H1 (cell line): ENCODE measurements at regions not wholly inside any gene's neighbourhood (a gene's known extent, or its start where the extent isn't known, plus 50 kb on each side); places are given as distances from the start of the nearest gene placed in this dataset.

Experiments used
- CTCF ChIA-PET: fragments of 300-600 bp; sonication (Branson Sonifier 250); formaldehyde crosslinking; loops from one replicate; lab custom pipeline; 2021; ENCODE audit not compliant: partially characterized antibody; lab: Charles Lee
- POLR2A ChIA-PET: fragments of 300-600 bp; sonication (Branson Sonifier 250); formaldehyde crosslinking; loops from one replicate; lab custom pipeline; 2021; ENCODE audit warnings: inconsistent platforms; ENCODE audit not compliant: partially characterized antibody; lab: Charles Lee
- DNase-seq, 2 experiments: peaks; one replicate each; pipeline versions ENCODE4 v3.0.0 to v3.0.0-alpha.2; 2010 to 2022; ENCODE audit warnings: low spot score in 2 of 2, low read depth in 1 of 2, mixed read lengths in 1 of 2
- FAIRE-seq: peaks from 2 replicates; lab custom pipeline; 2011; peaks lifted over from hg19 to GRCh38; lab: Jason Lieb, UNC
- H2AFZ ChIP-seq: 2 replicates; pipeline ENCODE4 v1.8.1; 2012; ENCODE audit warnings: low read length, inconsistent platforms
- H2AK5ac ChIP-seq: 2 replicates; pipeline ENCODE4 v1.6.1; 2013; ENCODE audit warnings: low read depth, low read length
- H2BK120ac ChIP-seq: replicated peaks from 2 replicates; pipeline ENCODE3; 2013; ENCODE audit warnings: low read depth, low read length, inconsistent platforms
- H2BK12ac ChIP-seq: 2 replicates; pipeline ENCODE4 v1.6.1; 2013; ENCODE audit warnings: low read depth, low read length
- H2BK15ac ChIP-seq: 2 replicates; pipeline ENCODE4 v1.6.1; 2013; ENCODE audit warnings: low read length
- H2BK20ac ChIP-seq: 2 replicates; pipeline ENCODE4 v1.6.1; 2013; ENCODE audit warnings: low read length
- H2BK5ac ChIP-seq: 2 replicates; pipeline ENCODE4 v1.6.1; 2013; ENCODE audit warnings: low read depth, low read length
- H3K14ac ChIP-seq: 2 replicates; pipeline ENCODE4 v1.6.1; 2013; ENCODE audit warnings: inconsistent platforms; ENCODE audit not compliant: insufficient read length
- H3K18ac ChIP-seq: 2 replicates; pipeline ENCODE4 v1.6.1; 2013; ENCODE audit warnings: low read length; ENCODE audit errors: extremely low read depth
- H3K23ac ChIP-seq: 2 replicates; pipeline ENCODE4 v1.6.1; 2013; ENCODE audit warnings: inconsistent platforms; ENCODE audit not compliant: insufficient read length
- H3K23me2 ChIP-seq: 2 replicates; pipeline ENCODE4 v1.6.1; 2013; ENCODE audit warnings: low read depth, low read length
- H3K27ac ChIP-seq: 2 replicates; pipeline ENCODE4 v1.6.1; 2011; ENCODE audit warnings: low read depth, low read length, inconsistent platforms
- H3K27me3 ChIP-seq, 4 experiments: replicated peaks in 1 of 4; 1 replicate in 1 of 4; 2 replicates in 3 of 4; pipeline versions ENCODE4 v1.6.1 to v1.8.1; 2011 to 2013; ENCODE audit warnings: low read length in 3 of 4, mild to moderate bottlenecking in 3 of 4, inconsistent platforms in 2 of 4, mixed read lengths in 2 of 4, moderate library complexity in 1 of 4; ENCODE audit not compliant: control insufficient read depth in 3 of 4, insufficient read depth in 3 of 4; ENCODE audit errors: extremely low read depth in 1 of 4
- H3K36me3 ChIP-seq, 4 experiments: 2 replicates each; pipeline versions ENCODE4 v1.6.1 to v1.8.1; 2011 to 2013; ENCODE audit warnings: mild to moderate bottlenecking in 4 of 4, low read length in 3 of 4, moderate library complexity in 2 of 4, control low read depth in 1 of 4, inconsistent platforms in 1 of 4; ENCODE audit not compliant: insufficient read depth in 4 of 4, control insufficient read depth in 2 of 4
- H3K4ac ChIP-seq: replicated peaks from 2 replicates; pipeline ENCODE3; 2013; ENCODE audit warnings: low read length, low read depth, mixed read lengths, inconsistent platforms; ENCODE audit not compliant: insufficient read length
- H3K4me1 ChIP-seq, 4 experiments: replicated peaks in 1 of 4; 1 replicate in 1 of 4; 2 replicates in 3 of 4; pipeline versions ENCODE4 v1.6.1 to v1.8.1; 2011 to 2013; ENCODE audit warnings: low read length in 3 of 4, inconsistent platforms in 2 of 4, mixed read lengths in 1 of 4; ENCODE audit not compliant: insufficient read depth in 4 of 4, control insufficient read depth in 3 of 4
- H3K4me2 ChIP-seq, 2 experiments: 2 replicates each; pipeline versions ENCODE4 v1.6.1 to v1.8.1; 2011 to 2013; ENCODE audit warnings: low read depth in 2 of 2, low read length in 2 of 2, control low read depth in 1 of 2, inconsistent platforms in 1 of 2, mild to moderate bottlenecking in 1 of 2; ENCODE audit not compliant: insufficient read depth in 1 of 2
- H3K4me3 ChIP-seq, 4 experiments: fragments of 200-600, 300-600 bp in 1 of 4; sonication (generic), shearing (Covaris generic), sonication (Bioruptor Twin) in 1 of 4; 2 replicates each; pipeline versions ENCODE4 v1.5.1 to v1.8.1; 2011 to 2016; ENCODE audit warnings: low read length in 4 of 4, low read depth in 3 of 4, control low read depth in 2 of 4, inconsistent platforms in 2 of 4, mild to moderate bottlenecking in 2 of 4, mixed read lengths in 1 of 4, moderate library complexity in 1 of 4; ENCODE audit not compliant: insufficient read depth in 2 of 4; ENCODE audit errors: extremely low read depth in 1 of 4
- H3K56ac ChIP-seq: replicated peaks from 2 replicates; pipeline ENCODE3; 2013; ENCODE audit warnings: low read depth, mild to moderate bottlenecking, mixed read lengths, low read length, inconsistent platforms; ENCODE audit not compliant: insufficient read length
- H3K79me1 ChIP-seq: 2 replicates; pipeline ENCODE4 v1.6.1; 2013; ENCODE audit warnings: low read depth, low read length, control low read depth
- H3K79me2 ChIP-seq, 2 experiments: 2 replicates each; pipeline versions ENCODE4 v1.6.1 to v1.8.1; 2012 to 2013; ENCODE audit warnings: low read length in 2 of 2, mild to moderate bottlenecking in 2 of 2, inconsistent platforms in 1 of 2; ENCODE audit not compliant: insufficient read depth in 2 of 2, control insufficient read depth in 1 of 2
- H3K9ac ChIP-seq, 4 experiments: replicated peaks in 1 of 4; 1 replicate in 1 of 4; 2 replicates in 3 of 4; pipeline versions ENCODE4 v1.6.1 to v1.8.1; 2011 to 2013; ENCODE audit warnings: low read depth in 3 of 4, low read length in 3 of 4, control low read depth in 2 of 4, mild to moderate bottlenecking in 2 of 4, moderate library complexity in 2 of 4, inconsistent platforms in 1 of 4; ENCODE audit errors: extremely low read depth in 1 of 4
- H3K9me3 ChIP-seq, 2 experiments: 2 replicates each; pipeline versions ENCODE4 v1.6.1 to v1.8.1; 2012 to 2013; ENCODE audit warnings: mild to moderate bottlenecking in 2 of 2, moderate library complexity in 2 of 2, control low read depth in 1 of 2, inconsistent platforms in 1 of 2, low read depth in 1 of 2, low read length in 1 of 2, mixed read lengths in 1 of 2; ENCODE audit not compliant: insufficient read depth in 2 of 2
- H4K20me1 ChIP-seq, 2 experiments: replicated peaks in 1 of 2; 2 replicates each; pipeline versions ENCODE3 to v1.8.1; 2011 to 2013; ENCODE audit warnings: inconsistent platforms in 2 of 2, low read length in 2 of 2, mild to moderate bottlenecking in 1 of 2; ENCODE audit not compliant: insufficient read depth in 2 of 2, control insufficient read depth in 1 of 2
- H4K5ac ChIP-seq: 2 replicates; pipeline ENCODE4 v1.6.1; 2013; ENCODE audit warnings: low read length, low read depth, mixed read lengths, inconsistent platforms; ENCODE audit not compliant: insufficient read length
- H4K8ac ChIP-seq: 2 replicates; pipeline ENCODE4 v1.8.0; 2013; ENCODE audit warnings: mild to moderate bottlenecking, moderate library complexity, low read length, inconsistent platforms; ENCODE audit not compliant: insufficient read depth; ENCODE audit errors: extremely low read depth
- H4K91ac ChIP-seq: replicated peaks from 2 replicates; pipeline ENCODE3; 2013; ENCODE audit warnings: low read length, mixed read lengths, inconsistent platforms; ENCODE audit not compliant: insufficient read length
- CHD2 ChIP-seq: IDR thresholded peaks from 2 replicates; pipeline ENCODE4 v1.6.1; 2012; ENCODE audit warnings: low read length, improper control_type of control experiment
- CTBP2 ChIP-seq: IDR thresholded peaks from 2 replicates; pipeline ENCODE4 v1.7.0; 2011; ENCODE audit warnings: borderline replicate concordance, mild to moderate bottlenecking, moderate library complexity, mixed read lengths, low read length; ENCODE audit not compliant: insufficient read depth, insufficient read length
- EP300 ChIP-seq, 2 experiments: IDR thresholded peaks; 1 replicate in 1 of 2; 2 replicates in 1 of 2; pipeline ENCODE4 v1.6.1; 2011 to 2012; ENCODE audit warnings: low read depth in 2 of 2, low read length in 2 of 2, mild to moderate bottlenecking in 2 of 2, borderline replicate concordance in 1 of 2, inconsistent platforms in 1 of 2, moderate library complexity in 1 of 2
- GTF2F1 ChIP-seq: IDR thresholded peaks from 2 replicates; pipeline ENCODE4 v1.6.1; 2012; ENCODE audit warnings: low read depth, low read length, improper control_type of control experiment, borderline replicate concordance
- HDAC6 ChIP-seq: IDR thresholded peaks from one replicate; pipeline ENCODE4 v1.7.1; 2012; ENCODE audit warnings: low read depth, mild to moderate bottlenecking, inconsistent platforms, low read length, moderate library complexity
- KDM5A ChIP-seq: fragments of 200-600 bp; IDR thresholded peaks from 2 replicates; pipeline ENCODE4 v1.7.1; 2012; ENCODE audit warnings: mild to moderate bottlenecking, low read length, inconsistent platforms, mixed read lengths
- NANOG ChIP-seq: IDR thresholded peaks from 2 replicates; pipeline ENCODE4 v1.6.1; 2011; ENCODE audit warnings: low read length, low read depth, mild to moderate bottlenecking, inconsistent platforms; ENCODE audit not compliant: insufficient read depth, poor library complexity, severe bottlenecking
- RAD21 ChIP-seq, 2 experiments: IDR thresholded peaks in 1 of 2; conservative IDR thresholded peaks in 1 of 2; 2 replicates each; pipeline ENCODE4 v1.6.1; 2011; ENCODE audit warnings: low read depth in 2 of 2, low read length in 2 of 2, improper control_type of control experiment in 1 of 2, inconsistent platforms in 1 of 2, mild to moderate bottlenecking in 1 of 2, moderate library complexity in 1 of 2
- RBBP5 ChIP-seq: IDR thresholded peaks from 2 replicates; pipeline ENCODE4 v1.7.1; 2012; ENCODE audit warnings: low read depth, mild to moderate bottlenecking, inconsistent platforms, low read length, moderate library complexity, borderline replicate concordance
- RNF2 ChIP-seq: fragments of 200-900, 300-1000 bp; sonication (generic); IDR thresholded peaks from 2 replicates; pipeline ENCODE4 v1.7.1; 2016; ENCODE audit warnings: borderline replicate concordance, low read depth, mild to moderate bottlenecking, antibody characterized with exemption, low read length; ENCODE audit not compliant: poor library complexity, severe bottlenecking; ENCODE audit errors: missing control alignments
- SIN3A ChIP-seq, 2 experiments: IDR thresholded peaks in 1 of 2; conservative IDR thresholded peaks in 1 of 2; 2 replicates each; pipeline ENCODE4 v1.6.1; 2011 to 2012; ENCODE audit warnings: low read length in 2 of 2, improper control_type of control experiment in 1 of 2, low read depth in 1 of 2, mild to moderate bottlenecking in 1 of 2
- SIX5 ChIP-seq: IDR thresholded peaks from 2 replicates; pipeline ENCODE4 v1.6.1; 2011; ENCODE audit warnings: mild to moderate bottlenecking, low read depth, low read length
- WGBS, 2 experiments: shearing (Covaris generic) in 1 of 2; methylation state at CpG; one replicate each; pipeline versions ENCODE4 v1.1.6 to v1.1.7; 2013 to 2015; ENCODE audit warnings: low lambda C conversion rate in 2 of 2, mixed read lengths in 2 of 2, inconsistent platforms in 1 of 2, low coverage in 1 of 2, missing lambda C conversion rate in 1 of 2; ENCODE audit not compliant: insufficient replicate concordance in 2 of 2, insufficient coverage in 1 of 2, insufficient read length in 1 of 2; ENCODE audit errors: extremely low coverage in 1 of 2, missing lambda C conversion rate in 1 of 2; 5-methylcytosine and 5-hydroxymethylcytosine counted together
- TF ChIP-seq, protein P1 (sequence below): IDR thresholded peaks from 2 replicates; pipeline ENCODE4 v1.6.1; 2011; ENCODE audit warnings: low read depth, mild to moderate bottlenecking, low read length; ENCODE audit not compliant: insufficient read depth

GRCh38 chr2:150232321-150232720 is 255.1 kb downstream of the RND3 start:
- FAIRE-seq (no peak), DNase-seq (no peak)
- no peaks in the 10 kb centered on the region for H3K79me2 ChIP-seq
- no peak overlapping the region for H3K4ac ChIP-seq
- POLR2A ChIA-PET, result no interaction called here
- H3K79me1 ChIP-seq, result no peaks in the 10 kb centered on the region
- no peaks in the 10 kb centered on the region for H3K23me2 ChIP-seq
- H3K56ac ChIP-seq, result no peak overlapping the region
- H4K5ac ChIP-seq, result no peak overlapping the region
- H3K36me3 ChIP-seq, result no peaks in the 10 kb centered on the region
- no peak overlapping the region for H3K27ac ChIP-seq
- no peak overlapping the region for H3K18ac ChIP-seq
- no peak overlapping the region for H2BK120ac ChIP-seq
- H4K20me1 ChIP-seq, result no peaks in the 10 kb centered on the region
- TF ChIP-seq HDAC6 (no peak), KDM5A (no peak), RNF2 (no peak), GTF2F1 (no peak), CTBP2 (no peak), EP300 (IDR thresholded peaks at IDR 0.05; ENCODE audit: borderline replicate concordance in 1 of 2, low read depth in 2 of 2, low read length in 2 of 2) (no peak), CHD2 (no peak), RAD21 (IDR thresholded peaks at IDR 0.05 in 1 of 2, conservative IDR thresholded peaks at IDR 0.05 in 1 of 2; ENCODE audit: low read depth in 2 of 2, low read length in 2 of 2) (no peak), SIN3A (conservative IDR thresholded peaks at IDR 0.05 in 1 of 2, IDR thresholded peaks at IDR 0.05 in 1 of 2; ENCODE audit: low read depth in 1 of 2, low read length in 2 of 2) (no peak), SIX5 (no peak), NANOG (no peak), RBBP5 (no peak)
- TF ChIP-seq, protein P1, sequence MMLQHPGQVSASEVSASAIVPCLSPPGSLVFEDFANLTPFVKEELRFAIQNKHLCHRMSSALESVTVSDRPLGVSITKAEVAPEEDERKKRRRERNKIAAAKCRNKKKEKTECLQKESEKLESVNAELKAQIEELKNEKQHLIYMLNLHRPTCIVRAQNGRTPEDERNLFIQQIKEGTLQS, result no peak
- TF ChIP-seq, all 59 proteins: peak for 0
- Histone ChIP-seq H2BK5ac (no peak overlapping the region), H3K27me3 (no peaks in the 10 kb centered on the region), H3K23ac (no peak overlapping the region), H4K91ac (no peak overlapping the region), H3K4me3 (no peak overlapping the region), H2AFZ (no peak overlapping the region), H3K4me2 (no peak overlapping the region), H3K9ac (no peak overlapping the region), H2BK20ac (no peak overlapping the region), H4K8ac (no peak overlapping the region), H3K14ac (no peak overlapping the region), H2BK15ac (no peak overlapping the region), H2BK12ac (no peak overlapping the region), H2AK5ac (no peak overlapping the region), H3K9me3 (no peaks in the 10 kb centered on the region; a peak in 1 of 4 replicates), H3K4me1 (no peaks in the 10 kb centered on the region)
- WGBS, 2 experiments, result 89% methylated on average over 1 of the region's 1 CpG; no CpG with 5 or more reads in 1 of the 2 experiments
- CTCF ChIA-PET, result no interaction called here
